ENCODE measurements at regions not wholly inside any gene's neighbourhood (a gene's known extent, or its start where the extent isn't known, plus 50 kb on each side); places are given as distances from the start of the nearest gene placed in this dataset.
A peak's percentile ranks its signal among the peaks of the same experiment; 100 is the strongest.
"Not testable (repeated sequence)": the region's sequence is repeated elsewhere in the genome, so short reads cannot be mapped to it uniquely, and the experiment has no call there.

DNA sequence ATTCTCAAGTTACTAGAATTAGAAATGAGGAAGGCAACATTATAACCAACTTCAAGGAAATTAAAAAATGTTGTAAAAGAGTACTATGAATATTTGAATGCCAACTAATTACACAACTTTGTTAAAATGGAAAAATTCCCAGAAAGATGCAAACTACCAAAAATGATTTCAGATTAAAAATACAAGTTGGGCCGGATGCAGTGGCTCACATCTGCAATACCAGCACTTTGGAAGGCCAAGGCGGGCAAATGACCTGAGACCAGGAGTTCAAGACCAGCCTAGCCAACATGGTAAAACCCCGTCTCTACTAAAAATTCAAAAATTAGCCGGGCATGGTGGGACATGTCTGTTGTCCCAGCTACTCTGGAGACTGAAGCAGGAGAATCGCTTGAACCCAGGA is 874.2 kb upstream of the GJE1 start:
- DNase-seq: no peak

DNA sequence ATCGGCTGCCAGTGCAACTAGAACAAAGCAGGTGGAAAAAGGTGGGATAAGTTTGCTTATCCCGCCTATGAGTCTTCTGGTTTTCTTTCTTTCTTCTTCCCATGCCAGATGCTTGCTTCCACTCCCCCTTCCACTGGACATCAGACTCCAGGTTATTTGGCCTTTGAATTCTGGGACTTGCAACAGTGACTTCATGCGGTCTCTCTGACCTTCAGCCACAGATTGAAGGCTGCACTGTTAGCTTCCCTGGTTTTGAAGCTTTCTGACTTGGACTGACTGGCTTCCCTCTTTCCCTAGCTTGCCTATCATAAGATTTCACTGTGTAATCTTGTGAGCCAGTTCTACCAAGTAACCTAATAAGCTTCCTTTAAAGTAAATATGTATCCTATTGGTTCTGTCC is 878.4 kb upstream of the GJE1 start:
- DNase-seq: no peak

GRCh38 chr6:141252828-141253608 is 879.7 kb upstream of the GJE1 start:
- no peak for DNase-seq

DNA sequence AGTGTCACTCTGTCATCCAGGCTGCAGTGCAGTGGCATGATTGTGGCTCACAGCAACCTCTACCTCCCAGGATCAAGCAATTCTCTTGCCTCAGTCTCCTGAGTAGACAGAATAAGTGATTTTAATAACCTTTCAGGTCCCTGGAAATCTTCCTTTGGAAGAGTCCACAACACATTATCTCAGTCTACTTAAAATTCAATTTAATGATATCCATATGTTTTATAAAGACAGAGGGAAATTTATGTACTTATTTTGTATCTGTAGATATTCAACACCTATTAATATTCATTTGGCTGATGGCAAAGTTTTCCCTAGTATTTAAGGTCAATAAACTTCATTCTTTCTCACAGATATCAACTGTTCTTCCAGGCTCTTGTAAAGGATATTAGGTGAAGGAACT is 881.4 kb upstream of the GJE1 start:
- DNase-seq: no peak

- DNase-seq: no peak
These were observed 884.5 kb upstream of the GJE1 start for GRCh38 chr6:141248021-141248799.

- DNase-seq: peak in 1 of 56 donors; percentile 7
These were observed 888.4 kb upstream of the GJE1 start for GRCh38 chr6:141244366-141244765.

DNA sequence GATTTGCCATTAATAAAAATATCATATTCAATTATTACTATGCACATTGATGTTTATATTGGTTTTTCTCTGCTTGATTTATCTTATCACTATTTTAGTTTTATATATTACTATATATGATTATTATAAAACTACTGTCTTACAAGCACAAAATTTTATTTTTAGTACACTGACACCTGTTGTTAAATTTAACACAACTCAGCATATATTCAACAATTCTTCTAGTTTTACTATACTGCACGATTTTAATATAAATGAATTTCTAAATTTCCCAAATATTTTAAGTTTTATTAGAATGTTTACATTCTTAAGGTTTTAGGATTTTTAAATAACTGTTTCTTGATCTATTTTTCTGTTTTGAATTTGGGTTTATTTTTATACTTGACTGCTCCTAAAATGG is 889.8 kb upstream of the GJE1 start:
- DNase-seq: no peak

- DNase-seq: no peak
These were observed 903.4 kb upstream of the GJE1 start for GRCh38 chr6:141229296-141229695.

GRCh38 chr6:141218583-141218982 is 914.1 kb upstream of the GJE1 start:
- DNase-seq: no peak

DNA sequence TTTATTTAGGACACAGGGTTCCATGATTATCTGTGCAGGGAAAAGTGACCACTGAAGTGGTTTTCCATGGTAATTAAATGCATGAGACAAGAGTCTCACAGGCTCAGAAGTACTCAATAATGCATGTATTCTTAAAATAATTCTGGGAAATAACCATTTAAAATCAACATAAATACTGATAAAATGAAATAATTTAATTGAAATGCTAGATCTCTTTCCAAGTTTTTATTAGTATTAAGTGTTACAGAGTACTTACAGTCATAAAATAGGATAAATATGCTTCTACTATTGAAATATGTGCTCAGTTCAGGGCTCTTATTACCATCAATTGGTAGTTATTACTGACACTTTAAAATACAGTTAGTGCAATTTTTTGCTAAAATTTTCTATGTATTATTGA is 916.0 kb upstream of the GJE1 start:
- DNase-seq: no peak

DNA sequence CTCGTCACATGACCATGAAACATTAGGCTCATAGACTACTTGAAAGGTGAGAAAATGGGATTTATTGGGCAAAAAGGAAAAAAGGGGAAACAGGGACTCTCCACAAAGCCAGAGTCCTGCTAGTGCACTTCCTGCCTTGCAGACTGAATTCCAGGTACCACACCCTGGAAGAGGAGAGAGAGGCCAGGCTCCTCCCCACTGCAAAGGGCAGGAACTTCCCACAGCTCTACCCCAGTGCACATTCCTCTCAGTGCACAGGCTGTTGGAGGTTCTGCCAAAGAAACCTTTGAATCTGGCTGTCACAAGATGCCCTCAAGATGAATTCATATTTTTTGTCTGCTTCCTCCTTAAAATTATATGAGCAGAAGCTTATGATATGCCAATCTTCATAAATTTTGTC is 920.4 kb upstream of the GJE1 start:
- DNase-seq: no peak

DNA sequence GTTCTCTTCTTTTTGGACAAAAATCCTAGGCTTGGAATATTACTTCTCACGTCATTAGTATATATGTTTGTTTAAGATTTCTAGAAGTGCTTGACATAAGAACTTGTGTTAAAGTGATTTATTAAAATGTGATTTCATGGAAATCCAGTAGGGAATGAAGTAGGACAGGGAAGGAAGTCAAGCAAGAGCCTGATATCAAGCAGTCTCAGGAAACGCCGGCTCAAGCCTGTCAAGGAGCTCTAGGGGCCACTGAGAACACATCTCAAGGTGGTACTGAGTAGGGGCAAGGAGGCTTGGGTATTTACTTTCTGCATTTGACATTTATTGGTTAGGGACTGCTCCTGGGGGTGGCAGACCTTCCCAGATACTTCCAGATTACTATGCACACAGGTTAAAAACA is 920.9 kb upstream of the GJE1 start:
- DNase-seq: no peak

DNA sequence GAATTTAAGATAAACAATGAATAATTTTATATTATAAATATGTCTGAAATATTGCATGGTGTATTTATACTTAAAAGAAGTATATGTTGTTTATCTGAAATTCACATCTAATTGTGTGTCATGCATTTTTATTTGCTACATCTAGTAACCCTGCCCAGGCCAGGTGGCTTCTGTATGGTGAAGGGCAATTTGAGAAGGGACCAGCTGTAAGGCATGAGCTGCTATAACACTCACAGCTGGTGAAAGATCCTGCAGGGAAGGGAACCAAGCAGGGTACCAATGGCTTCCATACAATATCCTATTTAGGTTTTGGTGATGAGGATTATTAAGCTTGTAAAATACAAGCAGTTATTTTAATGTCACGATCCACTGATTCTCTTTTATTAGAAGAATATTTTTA is 921.8 kb upstream of the GJE1 start:
- no peak for DNase-seq

DNA sequence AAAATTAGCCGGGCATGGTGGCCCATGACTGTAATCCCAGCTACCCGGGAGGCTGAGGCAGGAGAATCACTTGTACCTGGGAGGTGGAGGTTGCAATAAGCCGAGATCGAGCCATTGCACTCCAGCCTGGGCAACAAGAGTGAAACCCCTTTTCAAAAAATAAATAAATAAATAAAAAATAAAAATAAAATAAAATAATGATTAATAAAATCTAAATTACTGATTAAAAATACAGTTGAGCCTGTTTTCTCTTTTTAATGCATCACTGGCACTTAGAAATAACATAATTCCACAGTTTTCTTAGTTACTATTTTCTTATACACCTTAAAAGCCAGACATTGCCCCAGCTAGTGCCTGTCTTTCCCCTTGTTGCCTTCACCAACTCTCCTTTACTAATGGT is 922.8 kb upstream of the GJE1 start:
- DNase-seq: no peak

GRCh38 chr6:141208101-141208500 is 924.6 kb upstream of the GJE1 start:
- DNase-seq: no peak

- no peak for DNase-seq
These were observed 928.7 kb upstream of the GJE1 start for GRCh38 chr6:141203902-141204575.

- no peak for DNase-seq
These were observed 930.1 kb upstream of the GJE1 start for GRCh38 chr6:141202626-141203025.

DNA sequence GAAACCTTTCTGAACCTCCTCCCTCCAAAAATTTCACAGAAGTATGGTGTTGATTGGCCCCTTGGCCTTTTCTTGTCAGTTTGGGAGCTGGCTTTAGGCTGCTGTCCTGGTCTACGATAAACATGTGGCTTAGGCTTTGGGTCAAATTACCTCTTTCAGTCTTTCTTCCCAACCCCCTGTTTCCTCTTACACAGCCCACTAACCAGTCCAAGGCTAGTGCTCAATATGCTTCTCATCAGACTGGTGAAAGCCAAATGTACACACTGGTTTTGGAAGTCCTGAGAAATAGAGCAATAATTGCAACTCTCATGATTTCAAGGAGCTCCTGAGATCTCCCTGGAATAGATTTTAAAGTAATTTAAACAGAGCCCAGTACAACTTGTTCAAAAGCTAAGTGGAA is 933.7 kb upstream of the GJE1 start:
- no peak for DNase-seq

- DNase-seq: no peak
These were observed 937.4 kb upstream of the GJE1 start for GRCh38 chr6:141195251-141195832.

- no peak for DNase-seq
These were observed 949.4 kb upstream of the GJE1 start for GRCh38 chr6:141183368-141183767.

- not testable (repeated sequence) for DNase-seq
These were observed 957.3 kb upstream of the GJE1 start for GRCh38 chr6:141175458-141175857.

DNA sequence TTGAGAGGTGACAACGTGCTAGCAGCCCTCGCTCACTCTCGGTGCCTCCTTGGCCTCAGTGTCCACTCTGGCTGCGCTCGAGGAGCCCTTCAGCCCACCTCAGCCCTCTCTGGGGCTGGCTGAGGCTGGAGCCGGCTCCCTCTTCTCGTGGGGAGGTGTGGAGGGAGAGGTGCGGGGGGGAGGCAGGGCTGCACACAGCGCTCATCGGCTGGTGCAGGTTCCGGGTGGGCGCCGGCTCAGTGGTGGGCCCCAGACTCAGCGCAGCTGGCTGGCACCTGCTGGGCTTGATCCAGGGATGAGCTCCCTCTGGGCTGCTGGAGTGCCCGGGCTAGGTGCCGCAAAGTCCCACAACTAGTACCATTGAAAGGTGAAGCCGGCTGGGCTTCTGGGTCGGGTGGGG is 957.8 kb upstream of the GJE1 start:
- DNase-seq: no peak
